ENCODE measurements at regions not wholly inside any gene's neighbourhood (a gene's known extent, or its start where the extent isn't known, plus 50 kb on each side); places are given as distances from the start of the nearest gene placed in this dataset.

DNA sequence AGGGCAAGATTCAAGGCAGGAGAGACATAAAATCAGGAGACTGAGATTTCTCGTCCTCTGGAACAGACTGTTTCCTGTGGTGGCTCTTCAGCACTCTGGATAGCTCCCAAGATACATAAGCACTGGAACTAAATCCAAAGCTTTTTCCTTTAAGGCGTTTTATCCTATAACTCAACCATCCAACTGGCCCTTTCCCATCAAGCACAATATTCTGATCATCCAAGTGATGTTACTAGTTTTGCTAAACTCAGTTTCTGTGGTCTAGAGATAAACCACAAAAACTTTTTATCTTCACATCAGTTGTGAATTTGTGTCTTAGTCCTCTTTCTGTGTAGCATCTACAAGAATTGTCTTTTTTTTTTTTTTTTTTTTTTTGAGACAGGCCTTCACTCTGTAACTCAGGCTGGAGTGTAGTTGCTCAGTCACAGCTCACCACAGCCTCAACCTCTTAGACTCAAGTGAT is 299.4 kb downstream of the COX7C start:
- no peaks in the 10 kb centered on the region for H3K4me1 ChIP-seq (ENCODE audit: control insufficient read depth, insufficient read depth, low read length)
- no peak overlapping the region for H4K5ac ChIP-seq (ENCODE audit: low read depth, low read length)
- H3K9me3 ChIP-seq (ENCODE audit: control insufficient read depth, insufficient read depth, low read length): no peaks in the 10 kb centered on the region
- no peak overlapping the region for H2BK15ac ChIP-seq (ENCODE audit: low read depth, low read length)
- H2BK5ac ChIP-seq (ENCODE audit: low read depth, low read length, poor library complexity, severe bottlenecking): no peak overlapping the region
- WGBS, 2 experiments (ENCODE audit: extremely low coverage in 2 of 2, insufficient read length in 1 of 2): no CpG with 5 or more reads among the region's 2 CpGs
- TF ChIP-seq MAZ (IDR thresholded peaks at IDR 0.05; ENCODE audit: borderline replicate concordance, low read depth, low read length) (no peak), POLR2A (IDR thresholded peaks at IDR 0.05; ENCODE audit: low read depth, low read length) (no peak)
- dilution Hi-C loops (cut with HindIII; ENCODE audit: low sequenced_read_pairs, unreplicated experiment): no loop called here
- no peak overlapping the region for H3K9ac ChIP-seq (ENCODE audit: low read depth, low read length)
- BruUV-seq (replicated peaks): no TSS peak
- ATAC-seq (ENCODE audit: low read depth): peak; percentile 76
- no peaks in the 10 kb centered on the region for H3K36me3 ChIP-seq (ENCODE audit: control insufficient read depth, insufficient read depth, low read length)
- H2AK5ac ChIP-seq (ENCODE audit: low read depth, low read length): no peak overlapping the region
- H3K23ac ChIP-seq (ENCODE audit: low read depth, low read length): no peak overlapping the region
- no peak overlapping the region for H2AK9ac ChIP-seq (replicated peaks; ENCODE audit: low read depth, low read length, poor library complexity)
- no peak overlapping the region for H2AFZ ChIP-seq (replicated peaks; ENCODE audit: low read length, poor library complexity)
- intact Hi-C loops (cut with micrococcal nuclease): no loop called here
- no peak overlapping the region for H3K4ac ChIP-seq (ENCODE audit: low read depth, low read length)
- ChIA-PET CTCF (interaction anchor here (1.2 kb wide), 1 partner anchor 96 kb away, joined by 5 read pairs; no protein-coding TSS in a partner anchor), POLR2A (ENCODE audit: unreplicated experiment) (no interaction called here)
- no peak overlapping the region for H3K27ac ChIP-seq (ENCODE audit: insufficient read depth, low read length)
- no peak overlapping the region; the same call in 1 of the 2 replicates for H3K4me2 ChIP-seq (ENCODE audit: low read depth, low read length)
- H2BK120ac ChIP-seq (ENCODE audit: low read depth, low read length): no peak overlapping the region
- no peak overlapping the region for H3K18ac ChIP-seq (ENCODE audit: low read depth, low read length)
- peak; percentile 49 for DNase-seq
- H3K9me1 ChIP-seq (ENCODE audit: insufficient read depth, low read length): no peaks in the 10 kb centered on the region
- in situ Hi-C loops (cut with MboI; ENCODE audit: low sequenced_read_pairs): loop anchor here (25.0 kb wide), 1 partner anchor 495 kb away; the partner anchor contains the start of gene CCNH
- H4K20me1 ChIP-seq (ENCODE audit: insufficient read depth, low read length): no peaks in the 10 kb centered on the region
- no peak overlapping the region for H4K91ac ChIP-seq (ENCODE audit: insufficient read depth, low read depth, low read length)
- H3K4me3 ChIP-seq (ENCODE audit: insufficient read depth, low read depth, low read length): no peak overlapping the region
- H3K14ac ChIP-seq (replicated peaks; ENCODE audit: low read depth, low read length): no peak overlapping the region
- no peak overlapping the region for H3K56ac ChIP-seq (ENCODE audit: extremely low read depth, insufficient read depth, low read length)
- H4K8ac ChIP-seq (ENCODE audit: low read depth in 2 of 2, low read length in 2 of 2): no peak overlapping the region
- no peaks in the 10 kb centered on the region for H3K79me1 ChIP-seq (ENCODE audit: low read depth in 1 of 2, low read length in 2 of 2)
- no peak overlapping the region for H2BK20ac ChIP-seq (ENCODE audit: low read depth, low read length)
- no peaks in the 10 kb centered on the region for H3K27me3 ChIP-seq (ENCODE audit: control insufficient read depth, insufficient read depth, low read length)
